A549 (cell line): ENCODE measurements at regions not wholly inside any gene's neighbourhood (a gene's known extent, or its start where the extent isn't known, plus 50 kb on each side); places are given as distances from the start of the nearest gene placed in this dataset.

Experiments used
- CHD2 ChIP-seq: fragments of 150-350 bp; IDR thresholded peaks from 2 replicates; pipeline ENCODE4 v1.6.1; 2014; ENCODE audit warnings: low read length; ENCODE audit not compliant: partially characterized antibody
- CTCF ChIP-seq: fragments of >200 bp; sonication (Bioruptor Twin); formaldehyde crosslinking; IDR thresholded peaks from 3 replicates; pipeline ENCODE4 v1.5.1; 2016
- HDAC2 ChIP-seq: fragments of 200-600 bp; sonication (generic); IDR thresholded peaks from 2 replicates; pipeline ENCODE4 v1.6.1; 2016
- SMC3 ChIP-seq: fragments of >200 bp; sonication (Bioruptor Twin); formaldehyde crosslinking; IDR thresholded peaks from 3 replicates; pipeline ENCODE4 v1.6.1; 2018; ENCODE audit warnings: inconsistent platforms

GRCh38 chr4:119679251-119679650 is 50.6 kb upstream of the PDE5A start:
- no peak for TF ChIP-seq CHD2
- no peak for TF ChIP-seq HDAC2
- no peak for TF ChIP-seq CTCF
- TF ChIP-seq SMC3: no peak
